ENCODE measurements at regions not wholly inside any gene's neighbourhood (a gene's known extent, or its start where the extent isn't known, plus 50 kb on each side); places are given as distances from the start of the nearest gene placed in this dataset.

DNA sequence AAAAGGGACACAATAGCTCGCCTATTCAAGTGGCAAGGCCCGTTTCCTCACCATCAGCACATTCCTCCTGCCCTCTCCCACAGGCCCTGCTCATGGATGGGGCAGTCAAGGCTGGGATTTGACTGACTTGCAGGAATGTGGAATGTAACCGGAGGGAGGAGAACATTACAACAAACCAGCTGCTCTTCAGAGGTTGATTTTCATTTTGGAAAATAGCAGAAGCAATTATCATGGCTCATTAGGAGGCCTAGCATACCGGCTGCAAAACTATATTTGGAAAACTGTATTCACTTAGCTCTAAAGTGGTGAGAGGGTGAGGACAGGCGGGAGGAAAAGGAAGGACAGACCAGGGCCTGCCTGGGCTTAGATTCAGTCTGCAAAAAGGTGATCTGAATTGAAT is 283.7 kb downstream of the CD83 start:
- Histone ChIP-seq H3K36me3 (replicated peaks in 1 of 2; ENCODE audit: control insufficient read depth in 1 of 2, insufficient read depth in 2 of 2, low read length in 2 of 2) (no peaks in the 10 kb centered on the region), H2AFZ (ENCODE audit: low read length) (no peak overlapping the region), H4K20me1 (ENCODE audit: insufficient read depth, low read length) (no peaks in the 10 kb centered on the region), H3K9me3 (ENCODE audit: low read length) (no peaks in the 10 kb centered on the region), H3K27ac (ENCODE audit: extremely low read length, insufficient read depth, low read length) (no peak overlapping the region), H3K4me3 (replicated peaks in 1 of 3; ENCODE audit: insufficient read depth in 1 of 3, low read depth in 2 of 3, low read length in 3 of 3) (no peak overlapping the region), H3K9ac (ENCODE audit: insufficient read depth, low read depth, low read length) (no peak overlapping the region), H3K4me2 (ENCODE audit: low read depth, low read length) (no peak overlapping the region), H3K27me3 (ENCODE audit: control insufficient read depth in 1 of 2, insufficient read depth in 2 of 2, low read length in 2 of 2) (peaks cover 0 to 2% of the 10 kb centered on the region in 2 experiments; a peak in 2 of 5 replicates), H3K4me1 (ENCODE audit: insufficient read depth, low read length) (no peaks in the 10 kb centered on the region), H3K79me2 (ENCODE audit: insufficient read depth, low read length) (no peaks in the 10 kb centered on the region)
- ATAC-seq (no peak), FAIRE-seq (no peak), DNase-seq (ENCODE audit: low spot score) (no peak)
- ChIA-PET CTCF (ENCODE audit: low intra/inter-chr PET ratio, low total read pairs) (no interaction called here), POLR2A (no interaction called here)
- intact Hi-C loops (cut with micrococcal nuclease; ENCODE audit: unreplicated experiment) (no loop called here), in situ Hi-C loops (cut with HindIII; ENCODE audit: extremely low pct_ligation_motif_present, low pct_unique_long_range_greater_than_20kb) (no loop called here)
- 14% methylated on average over 5 of the region's 5 CpGs for WGBS (ENCODE audit: low lambda C conversion rate)
- TF ChIP-seq NONO (IDR thresholded peaks at IDR 0.05) (no peak), NONO (CRISPR knock-in tag; conservative IDR thresholded peaks at IDR 0.05) (no peak), MEF2D (CRISPR knock-in tag; IDR thresholded peaks at IDR 0.05) (no peak), ZNF724P (CRISPR knock-in tag; IDR thresholded peaks at IDR 0.05; ENCODE audit: borderline replicate concordance) (no peak), ZNF629 (CRISPR knock-in tag; conservative IDR thresholded peaks at IDR 0.05) (no peak), NRL (CRISPR knock-in tag; IDR thresholded peaks at IDR 0.05; ENCODE audit: borderline replicate concordance) (no peak), ZNF331 (CRISPR knock-in tag; IDR thresholded peaks at IDR 0.05) (no peak), THAP11 (CRISPR knock-in tag; IDR thresholded peaks at IDR 0.05) (no peak), TCF12 (IDR thresholded peaks at IDR 0.05) (no peak), TCF12 (CRISPR knock-in tag; IDR thresholded peaks at IDR 0.05) (no peak)
- TF ChIP-seq, protein P1, sequence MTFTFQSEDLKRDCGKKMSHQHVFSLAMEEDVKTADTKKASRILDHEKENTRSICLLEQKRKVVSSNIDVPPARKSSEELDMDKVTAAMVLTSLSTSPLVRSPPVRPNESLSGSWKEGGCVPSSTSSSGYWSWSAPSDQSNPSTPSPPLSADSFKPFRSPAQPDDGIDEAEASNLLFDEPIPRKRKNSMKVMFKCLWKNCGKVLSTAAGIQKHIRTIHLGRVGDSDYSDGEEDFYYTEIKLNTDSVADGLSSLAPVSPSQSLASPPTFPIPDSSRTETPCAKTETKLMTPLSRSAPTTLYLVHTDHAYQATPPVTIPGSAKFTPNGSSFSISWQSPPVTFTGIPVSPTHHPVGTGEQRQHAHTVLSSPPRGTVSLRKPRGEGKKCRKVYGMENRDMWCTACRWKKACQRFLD (CRISPR knock-in tag; IDR thresholded peaks at IDR 0.05; ENCODE audit: borderline replicate concordance), result no peak
- TF ChIP-seq, protein P2, sequence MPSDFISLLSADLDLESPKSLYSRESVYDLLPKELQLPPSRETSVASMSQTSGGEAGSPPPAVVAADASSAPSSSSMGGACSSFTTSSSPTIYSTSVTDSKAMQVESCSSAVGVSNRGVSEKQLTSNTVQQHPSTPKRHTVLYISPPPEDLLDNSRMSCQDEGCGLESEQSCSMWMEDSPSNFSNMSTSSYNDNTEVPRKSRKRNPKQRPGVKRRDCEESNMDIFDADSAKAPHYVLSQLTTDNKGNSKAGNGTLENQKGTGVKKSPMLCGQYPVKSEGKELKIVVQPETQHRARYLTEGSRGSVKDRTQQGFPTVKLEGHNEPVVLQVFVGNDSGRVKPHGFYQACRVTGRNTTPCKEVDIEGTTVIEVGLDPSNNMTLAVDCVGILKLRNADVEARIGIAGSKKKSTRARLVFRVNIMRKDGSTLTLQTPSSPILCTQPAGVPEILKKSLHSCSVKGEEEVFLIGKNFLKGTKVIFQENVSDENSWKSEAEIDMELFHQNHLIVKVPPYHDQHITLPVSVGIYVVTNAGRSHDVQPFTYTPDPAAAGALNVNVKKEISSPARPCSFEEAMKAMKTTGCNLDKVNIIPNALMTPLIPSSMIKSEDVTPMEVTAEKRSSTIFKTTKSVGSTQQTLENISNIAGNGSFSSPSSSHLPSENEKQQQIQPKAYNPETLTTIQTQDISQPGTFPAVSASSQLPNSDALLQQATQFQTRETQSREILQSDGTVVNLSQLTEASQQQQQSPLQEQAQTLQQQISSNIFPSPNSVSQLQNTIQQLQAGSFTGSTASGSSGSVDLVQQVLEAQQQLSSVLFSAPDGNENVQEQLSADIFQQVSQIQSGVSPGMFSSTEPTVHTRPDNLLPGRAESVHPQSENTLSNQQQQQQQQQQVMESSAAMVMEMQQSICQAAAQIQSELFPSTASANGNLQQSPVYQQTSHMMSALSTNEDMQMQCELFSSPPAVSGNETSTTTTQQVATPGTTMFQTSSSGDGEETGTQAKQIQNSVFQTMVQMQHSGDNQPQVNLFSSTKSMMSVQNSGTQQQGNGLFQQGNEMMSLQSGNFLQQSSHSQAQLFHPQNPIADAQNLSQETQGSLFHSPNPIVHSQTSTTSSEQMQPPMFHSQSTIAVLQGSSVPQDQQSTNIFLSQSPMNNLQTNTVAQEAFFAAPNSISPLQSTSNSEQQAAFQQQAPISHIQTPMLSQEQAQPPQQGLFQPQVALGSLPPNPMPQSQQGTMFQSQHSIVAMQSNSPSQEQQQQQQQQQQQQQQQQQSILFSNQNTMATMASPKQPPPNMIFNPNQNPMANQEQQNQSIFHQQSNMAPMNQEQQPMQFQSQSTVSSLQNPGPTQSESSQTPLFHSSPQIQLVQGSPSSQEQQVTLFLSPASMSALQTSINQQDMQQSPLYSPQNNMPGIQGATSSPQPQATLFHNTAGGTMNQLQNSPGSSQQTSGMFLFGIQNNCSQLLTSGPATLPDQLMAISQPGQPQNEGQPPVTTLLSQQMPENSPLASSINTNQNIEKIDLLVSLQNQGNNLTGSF (CRISPR knock-in tag; IDR thresholded peaks at IDR 0.05), result no peak
- BruUV-seq (replicated peaks), result no TSS peak

Data from HepG2 (cell line).